ENCODE measurements at regions not wholly inside any gene's neighbourhood (a gene's known extent, or its start where the extent isn't known, plus 50 kb on each side); places are given as distances from the start of the nearest gene placed in this dataset.
"Not testable (repeated sequence)": the region's sequence is repeated elsewhere in the genome, so short reads cannot be mapped to it uniquely, and the experiment has no call there.

- no peak for DNase-seq
Measured at GRCh38 chr12:127590868-127591267, 676.1 kb upstream of the TMEM132C start.

- DNase-seq = no peak
Measured at GRCh38 chr12:127592245-127592644, 674.7 kb upstream of the TMEM132C start.

- DNase-seq = no peak
Measured at GRCh38 chr12:127594351-127594970, 672.5 kb upstream of the TMEM132C start.

GRCh38 chr12:127595506-127595905 lies 671.5 kb upstream of the TMEM132C start:
- no peak for DNase-seq

GRCh38 chr12:127596891-127597290 lies 670.1 kb upstream of the TMEM132C start:
- no peak for DNase-seq

GRCh38 chr12:127599436-127599835 lies 667.5 kb upstream of the TMEM132C start:
- DNase-seq = peak; percentile 51

GRCh38 chr12:127600211-127600610 lies 666.8 kb upstream of the TMEM132C start:
- no peak for DNase-seq

- peak; percentile 56 for DNase-seq
Measured at GRCh38 chr12:127606476-127607015, 660.4 kb upstream of the TMEM132C start.

GRCh38 chr12:127607146-127607725 lies 659.7 kb upstream of the TMEM132C start:
- DNase-seq = no peak

GRCh38 chr12:127608359-127608758 lies 658.6 kb upstream of the TMEM132C start:
- DNase-seq = not testable (repeated sequence)

GRCh38 chr12:127613056-127613455 lies 653.9 kb upstream of the TMEM132C start:
- no peak for DNase-seq

GRCh38 chr12:127619869-127620734 lies 646.9 kb upstream of the TMEM132C start:
- DNase-seq = no peak

GRCh38 chr12:127620735-127621355 lies 646.1 kb upstream of the TMEM132C start:
- DNase-seq = peak; percentile 31

- DNase-seq = no peak
Measured at GRCh38 chr12:127621366-127621765, 645.6 kb upstream of the TMEM132C start.

- no peak for DNase-seq
Measured at GRCh38 chr12:127623362-127623761, 643.6 kb upstream of the TMEM132C start.

GRCh38 chr12:127625176-127625771 lies 641.7 kb upstream of the TMEM132C start:
- DNase-seq = no peak

- DNase-seq = peak; percentile 2
Measured at GRCh38 chr12:127628645-127629044, 638.3 kb upstream of the TMEM132C start.

GRCh38 chr12:127629066-127629820 lies 637.7 kb upstream of the TMEM132C start:
- peak; percentile 43 for DNase-seq

GRCh38 chr12:127632461-127632860 lies 634.5 kb upstream of the TMEM132C start:
- no peak for DNase-seq

GRCh38 chr12:127635838-127636237 lies 631.1 kb upstream of the TMEM132C start:
- no peak for DNase-seq

GRCh38 chr12:127636882-127637281 lies 630.1 kb upstream of the TMEM132C start:
- no peak for DNase-seq
